Activated CD8-positive, alpha-beta T cell treated with anti-CD3 and anti-CD28 coated beads for 36 hours (primary cell): ENCODE measurements at regions not wholly inside any gene's neighbourhood (a gene's known extent, or its start where the extent isn't known, plus 50 kb on each side); places are given as distances from the start of the nearest gene placed in this dataset.

Experiments used
- ATAC-seq: fragments of 200-7000 bp; cut with Tn5 transposase; one replicate; pipeline ENCODE4 v1.10.0; 2021; ENCODE audit warnings: mild to moderate bottlenecking, moderate library complexity
- CTCF ChIA-PET: fragments of 350-600 bp; sonication (Branson Sonifier 250); formaldehyde crosslinking; loops from one replicate; lab custom pipeline; 2021; ENCODE audit warnings: antibody characterized with exemption; lab: Charles Lee
- POLR2A ChIA-PET: fragments of 350-600 bp; sonication (Branson Sonifier 250); formaldehyde crosslinking; loops from one replicate; lab custom pipeline; 2021; ENCODE audit warnings: antibody characterized with exemption; lab: Charles Lee
- DNase-seq: peaks from one replicate; pipeline ENCODE4 v3.0.0-alpha.2; 2020
- H3K27ac Mint-ChIP-seq: one replicate; pipeline ENCODE4 v1.8.0; 2021; ENCODE audit warnings: mild to moderate bottlenecking, mixed read lengths
- H3K27me3 Mint-ChIP-seq: one replicate; pipeline ENCODE4 v1.8.0; 2021; ENCODE audit warnings: mixed read lengths
- H3K36me3 Mint-ChIP-seq: one replicate; pipeline ENCODE4 v1.8.0; 2021; ENCODE audit warnings: low read depth, mixed read lengths
- H3K4me1 Mint-ChIP-seq: one replicate; pipeline ENCODE4 v1.8.0; 2021; ENCODE audit warnings: low read depth, mixed read lengths
- H3K4me3 Mint-ChIP-seq: one replicate; pipeline ENCODE4 v1.8.0; 2021; ENCODE audit warnings: mild to moderate bottlenecking, moderate library complexity, mixed read lengths
- H3K9me3 Mint-ChIP-seq: one replicate; pipeline ENCODE4 v1.8.0; 2021; ENCODE audit warnings: mixed read lengths
- CTCF ChIP-seq: fragments of 200-600 bp; IDR thresholded peaks from one replicate; pipeline ENCODE4 v1.8.0; 2022; ENCODE audit warnings: antibody characterized with exemption, mild to moderate bottlenecking
- intact Hi-C: fragments of 100-400 bp; cut with micrococcal nuclease; formaldehyde crosslinking; loops from one replicate; pipeline ENCODE4 v1.10.0; 2022

- Mint-ChIP-seq H3K27me3 (peaks cover 2% of the 10 kb centered on the region), H3K36me3 (no peaks in the 10 kb centered on the region), H3K4me3 (no peak overlapping the region), H3K4me1 (no peaks in the 10 kb centered on the region), H3K9me3 (peaks cover 8% of the 10 kb centered on the region), H3K27ac (no peak overlapping the region)
- DNase-seq = no peak
- ATAC-seq = no peak
- TF ChIP-seq CTCF = no peak
- CTCF ChIA-PET = no interaction called here
- POLR2A ChIA-PET = no interaction called here
- intact Hi-C loops = no loop called here
Observed at GRCh38 chr2:59399126-59399525, 1154.3 kb downstream of the BCL11A start.

GRCh38 chr2:59398081-59398480, 1155.4 kb downstream of the BCL11A start:
- ChIA-PET CTCF (no interaction called here), POLR2A (no interaction called here)
- H3K4me3 Mint-ChIP-seq = no peak overlapping the region
- H3K27me3 Mint-ChIP-seq = peaks cover 2% of the 10 kb centered on the region
- intact Hi-C loops = no loop called here
- no peaks in the 10 kb centered on the region for H3K4me1 Mint-ChIP-seq
- H3K27ac Mint-ChIP-seq = no peak overlapping the region
- H3K9me3 Mint-ChIP-seq = peaks cover 3% of the 10 kb centered on the region
- ATAC-seq = no peak
- DNase-seq = no peak
- TF ChIP-seq CTCF = no peak
- H3K36me3 Mint-ChIP-seq = no peaks in the 10 kb centered on the region

- Mint-ChIP-seq H3K4me1 (no peaks in the 10 kb centered on the region), H3K36me3 (no peaks in the 10 kb centered on the region), H3K27ac (no peak overlapping the region), H3K27me3 (peaks cover 2% of the 10 kb centered on the region), H3K9me3 (no peaks in the 10 kb centered on the region), H3K4me3 (no peak overlapping the region)
- TF ChIP-seq CTCF = no peak
- CTCF ChIA-PET = interaction anchor here (0.7 kb wide), 1 partner anchor 32 kb away, joined by 3 read pairs; no protein-coding TSS in a partner anchor
- POLR2A ChIA-PET = interaction anchor here (0.6 kb wide), 2 partner anchors 409 to 963 kb away, joined by 3 read pairs; no protein-coding TSS in a partner anchor
- DNase-seq (no peak), ATAC-seq (no peak)
- intact Hi-C loops = no loop called here
Observed at GRCh38 chr2:59395119-59395518, 1154.0 kb upstream of the FANCL start.

- H3K27ac Mint-ChIP-seq = no peak overlapping the region
- H3K9me3 Mint-ChIP-seq = no peaks in the 10 kb centered on the region
- POLR2A ChIA-PET = no interaction called here
- CTCF ChIA-PET = no interaction called here
- H3K27me3 Mint-ChIP-seq = no peaks in the 10 kb centered on the region
- intact Hi-C loops = no loop called here
- DNase-seq (no peak), ATAC-seq (no peak)
- TF ChIP-seq CTCF = no peak
- H3K4me3 Mint-ChIP-seq = no peak overlapping the region
- H3K4me1 Mint-ChIP-seq = no peaks in the 10 kb centered on the region
- no peaks in the 10 kb centered on the region for H3K36me3 Mint-ChIP-seq
Observed at GRCh38 chr2:59391896-59392295, 1150.8 kb upstream of the FANCL start.

- no peak for TF ChIP-seq CTCF
Observed at GRCh38 chr2:59390581-59390980, 1149.5 kb upstream of the FANCL start.

More at GRCh38 chr2:59390581-59390980, 1149.5 kb upstream of the FANCL start:
- no peaks in the 10 kb centered on the region for H3K36me3 Mint-ChIP-seq
- DNase-seq (no peak), ATAC-seq (no peak)
- no peaks in the 10 kb centered on the region for H3K27me3 Mint-ChIP-seq
- no peaks in the 10 kb centered on the region for H3K4me1 Mint-ChIP-seq
- H3K9me3 Mint-ChIP-seq = no peaks in the 10 kb centered on the region
- ChIA-PET CTCF (no interaction called here), POLR2A (no interaction called here)
- H3K4me3 Mint-ChIP-seq = no peak overlapping the region
- H3K27ac Mint-ChIP-seq = no peak overlapping the region
- intact Hi-C loops = no loop called here
